ENCODE measurements at regions not wholly inside any gene's neighbourhood (a gene's known extent, or its start where the extent isn't known, plus 50 kb on each side); places are given as distances from the start of the nearest gene placed in this dataset.
A peak's percentile ranks its signal among the peaks of the same experiment; 100 is the strongest.

DNA sequence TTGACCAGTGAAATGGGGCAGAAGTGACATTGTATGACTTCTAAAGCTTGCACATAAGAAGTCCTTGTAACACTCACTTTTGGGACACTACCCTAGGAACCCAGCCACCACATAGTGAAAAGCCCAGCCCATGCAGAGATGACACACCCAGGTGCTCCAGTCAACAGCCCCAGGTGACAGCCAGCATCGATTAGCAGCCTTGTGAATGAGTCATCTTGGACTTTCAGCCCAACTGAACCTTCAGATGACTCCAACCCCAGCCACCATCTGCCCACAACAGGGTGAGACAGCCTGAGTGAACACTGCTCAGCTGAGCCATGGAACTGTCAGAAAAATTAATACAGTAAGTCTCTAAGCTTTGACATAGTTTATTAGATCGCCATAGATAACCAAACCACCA is 458.6 kb downstream of the ZSWIM6 start:
- DNase-seq (ENCODE audit: low read depth), result no peak

DNA sequence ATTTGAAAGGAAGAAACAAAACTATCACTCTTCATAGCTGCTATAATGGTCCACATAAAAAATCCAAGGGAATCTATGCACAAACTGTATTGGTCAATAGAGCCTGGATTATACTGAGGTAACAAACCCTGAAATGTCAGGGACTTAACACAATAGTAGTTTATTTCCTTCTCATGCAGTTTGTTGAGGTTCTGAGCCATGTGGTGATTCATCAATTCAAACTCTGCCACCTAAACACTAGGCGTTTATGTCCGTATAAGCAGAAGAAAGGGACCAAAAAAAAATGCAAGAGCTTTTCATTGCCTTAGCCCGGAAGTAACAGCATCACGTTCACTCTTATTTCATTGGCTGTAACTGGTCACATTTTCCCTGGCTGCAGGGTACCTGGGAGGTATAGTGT is 464.7 kb downstream of the ZSWIM6 start:
- no peak for DNase-seq (ENCODE audit: low read depth)

DNA sequence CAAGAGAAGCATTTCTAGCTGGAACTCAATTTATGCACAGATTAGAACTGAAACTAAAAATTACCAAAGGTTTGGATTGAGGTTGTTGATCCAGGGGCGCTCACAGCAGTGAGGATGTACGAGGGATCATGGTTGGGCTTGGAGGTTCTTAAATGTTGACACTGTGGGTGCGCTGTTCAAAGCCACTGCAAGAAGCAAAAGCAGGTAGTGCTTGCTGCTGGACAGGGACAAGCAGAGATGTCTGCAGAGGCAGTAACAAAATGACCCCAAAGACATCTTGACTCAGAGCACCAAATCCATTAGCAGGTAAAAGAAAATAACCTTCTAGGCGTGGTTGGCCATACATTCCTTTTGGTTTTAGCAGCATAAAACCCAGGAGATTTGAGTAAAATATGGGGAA is 468.4 kb downstream of the ZSWIM6 start:
- no peak for DNase-seq (ENCODE audit: low read depth)

DNA sequence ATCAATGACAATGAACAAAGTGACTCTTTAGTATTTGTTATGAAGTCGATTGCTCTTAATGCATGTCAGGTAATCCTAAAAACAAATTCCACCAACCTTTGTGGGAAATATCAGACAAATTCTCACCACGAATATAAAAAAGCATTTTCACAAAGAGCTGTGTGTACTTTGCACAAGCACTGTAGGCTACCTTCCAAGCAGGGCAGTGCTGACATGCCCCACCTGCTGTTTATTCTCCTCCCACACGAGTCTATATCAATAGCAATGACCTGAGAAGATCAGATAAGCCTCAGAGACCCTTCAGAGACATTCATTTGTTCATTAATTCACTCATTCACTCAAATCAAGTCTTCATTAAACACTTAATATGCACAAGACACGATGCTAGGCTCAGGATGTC is 469.1 kb downstream of the ZSWIM6 start:
- DNase-seq (ENCODE audit: low read depth), result no peak

DNA sequence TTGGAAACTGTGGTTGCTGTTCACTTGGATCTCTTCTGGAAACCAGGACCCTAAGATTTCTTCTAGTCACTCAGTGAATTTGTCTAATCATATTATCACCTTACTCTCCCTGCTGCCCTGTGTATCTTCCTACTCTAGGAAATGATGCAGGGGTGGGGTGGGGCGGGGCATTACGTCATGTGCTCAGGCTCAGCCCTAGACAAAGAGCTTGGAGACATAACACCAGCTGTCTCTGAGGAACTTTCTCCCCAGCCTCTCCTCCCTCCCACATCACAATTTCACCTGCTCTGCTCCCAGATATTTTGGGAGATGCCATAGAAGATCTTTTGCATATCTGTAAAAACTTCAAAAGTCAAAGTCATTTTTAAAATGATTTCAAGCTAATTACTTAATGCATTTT is 470.4 kb downstream of the ZSWIM6 start:
- DNase-seq (ENCODE audit: low read depth), result no peak

DNA sequence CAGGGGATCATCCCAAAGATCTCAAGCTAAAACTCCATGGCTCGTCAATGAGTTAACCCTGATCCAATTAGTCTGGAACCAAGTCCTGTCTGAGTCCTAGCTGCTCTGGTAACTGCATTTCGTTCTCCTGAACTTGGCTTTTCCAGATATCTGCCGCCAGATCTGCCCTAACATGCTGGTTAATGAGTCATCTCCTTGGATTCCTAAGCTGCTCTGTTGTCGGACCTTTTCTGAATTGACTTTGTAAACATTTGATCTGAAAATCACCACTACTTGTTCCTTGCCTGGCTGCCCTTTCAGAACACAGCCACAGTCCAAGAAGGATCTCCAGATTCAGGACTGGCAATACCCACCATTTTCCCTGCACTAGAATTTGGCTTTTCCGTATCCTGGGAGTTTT is 473.0 kb downstream of the ZSWIM6 start:
- peak; percentile 71 for DNase-seq (ENCODE audit: low read depth)

DNA sequence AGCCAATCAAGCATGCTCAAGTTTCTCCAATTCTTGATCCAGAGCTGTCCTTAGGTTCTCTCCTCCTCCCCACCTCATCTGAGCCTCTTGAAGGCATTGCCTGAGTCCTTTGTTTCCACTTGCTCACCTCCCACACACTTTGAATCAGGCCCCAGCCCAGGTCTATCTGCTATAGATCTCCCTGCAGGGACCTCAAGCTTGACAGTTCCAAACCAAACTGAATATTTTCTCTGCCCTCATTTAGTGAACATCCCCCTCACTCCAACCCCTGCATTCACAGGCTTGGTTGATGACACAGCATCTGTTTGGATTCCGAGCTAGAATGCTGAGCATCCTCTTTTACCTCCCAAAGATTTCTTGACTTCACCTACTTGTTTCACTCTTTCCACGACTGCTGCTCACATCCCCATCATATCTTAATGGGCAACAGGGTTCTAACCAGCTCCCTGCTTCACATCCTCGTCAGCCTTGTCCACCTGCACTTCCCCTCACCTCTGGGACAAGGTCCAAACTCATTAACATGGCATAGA is 474.5 kb downstream of the ZSWIM6 start:
- no peak for DNase-seq (ENCODE audit: low read depth)

DNA sequence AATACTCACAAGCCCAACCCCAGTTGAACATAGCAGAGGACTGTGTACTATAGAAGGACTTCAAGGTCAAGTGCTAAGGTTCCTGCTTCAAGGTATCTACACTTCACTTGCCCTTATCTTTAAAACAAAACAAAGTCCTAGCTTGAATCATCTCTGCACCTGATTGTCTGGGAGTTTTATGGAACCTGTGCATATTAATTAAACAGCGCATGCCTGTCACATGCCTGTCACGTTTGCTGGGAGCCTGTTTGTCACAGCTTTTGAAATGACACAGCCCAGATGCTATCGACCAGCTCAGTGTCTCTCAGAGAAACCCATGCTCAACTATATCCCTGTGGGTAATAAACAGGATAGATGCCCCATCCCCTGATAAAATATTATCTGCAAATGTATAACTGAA is 476.0 kb downstream of the ZSWIM6 start:
- DNase-seq (ENCODE audit: low read depth), result no peak

DNA sequence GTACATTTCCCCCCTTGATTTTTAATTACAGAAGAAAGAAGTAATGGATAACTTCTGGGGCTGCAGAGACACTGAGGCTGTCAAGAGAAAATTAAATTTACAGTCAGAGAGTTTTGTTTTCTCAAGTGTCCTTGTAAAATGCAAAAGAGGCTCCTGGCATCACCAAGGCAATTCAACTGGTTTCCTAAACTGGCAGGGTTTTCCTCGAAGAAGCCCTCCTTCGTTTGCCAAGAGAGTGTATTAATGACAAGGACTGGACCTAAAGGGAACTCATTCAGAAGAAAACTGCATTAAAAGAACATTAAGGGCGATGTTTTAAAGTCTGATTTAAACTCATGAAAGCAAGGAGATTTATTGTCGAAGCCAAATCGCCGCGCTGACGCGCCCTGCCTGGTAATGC is 476.9 kb downstream of the ZSWIM6 start:
- DNase-seq (ENCODE audit: low read depth), result no peak

DNA sequence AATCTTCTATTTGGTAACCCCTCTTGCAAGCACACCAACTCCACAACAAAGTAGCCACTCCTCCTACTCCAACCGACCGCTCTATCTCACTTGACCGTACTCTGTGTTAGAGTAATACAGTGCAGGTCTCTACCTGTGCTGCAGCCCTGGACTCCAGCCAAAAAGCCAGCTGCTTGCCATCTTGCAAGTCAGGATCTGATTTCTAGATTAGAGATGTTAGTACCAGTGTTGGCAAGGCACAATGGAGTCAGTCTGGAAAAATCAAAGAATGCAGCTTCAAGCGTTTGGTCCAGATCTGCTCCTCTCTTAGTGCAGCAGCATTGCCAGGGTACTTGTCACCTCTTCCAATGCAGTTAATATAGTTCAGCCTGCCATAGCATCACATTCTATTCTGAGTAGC is 477.6 kb downstream of the ZSWIM6 start:
- no peak for DNase-seq (ENCODE audit: low read depth)

DNA sequence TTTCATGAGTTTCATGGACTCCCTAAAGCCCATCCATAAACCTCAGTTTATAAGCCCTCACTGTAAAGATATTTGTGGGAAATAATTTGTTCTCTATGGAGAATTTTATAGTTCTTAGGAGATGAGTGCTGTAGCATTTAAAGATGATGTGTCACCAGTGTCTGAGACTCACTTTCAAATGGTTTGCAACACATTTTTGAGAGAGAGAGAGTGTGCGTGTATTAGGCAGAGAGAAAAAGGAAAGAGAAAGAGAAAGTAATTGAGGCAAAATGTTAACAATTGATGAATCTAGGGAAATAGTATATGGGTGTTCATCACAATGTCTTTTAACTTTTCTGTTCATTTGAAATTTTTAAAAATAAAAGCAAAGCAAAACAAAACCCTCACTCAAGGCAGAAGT is 479.0 kb downstream of the ZSWIM6 start:
- no peak for DNase-seq (ENCODE audit: low read depth)

DNA sequence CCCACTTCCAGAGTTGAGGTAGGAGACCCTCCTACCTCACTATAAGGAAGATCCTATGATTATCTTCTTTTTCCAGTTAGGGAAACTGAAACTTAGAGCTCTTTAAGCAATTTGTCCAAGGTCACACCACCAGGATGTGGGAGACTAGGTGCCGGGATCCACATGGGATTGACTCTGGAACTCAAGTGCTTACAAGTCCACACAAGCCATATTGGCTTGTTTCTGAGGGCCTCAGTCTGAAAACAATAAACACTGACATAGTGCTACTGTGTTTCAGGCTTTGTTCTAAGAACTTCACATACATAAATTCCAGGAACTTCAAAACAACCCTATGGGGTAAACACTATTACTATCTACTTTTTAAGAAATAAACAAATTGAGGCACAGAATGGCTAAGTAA is 481.3 kb downstream of the ZSWIM6 start:
- DNase-seq (ENCODE audit: low read depth), result no peak

DNA sequence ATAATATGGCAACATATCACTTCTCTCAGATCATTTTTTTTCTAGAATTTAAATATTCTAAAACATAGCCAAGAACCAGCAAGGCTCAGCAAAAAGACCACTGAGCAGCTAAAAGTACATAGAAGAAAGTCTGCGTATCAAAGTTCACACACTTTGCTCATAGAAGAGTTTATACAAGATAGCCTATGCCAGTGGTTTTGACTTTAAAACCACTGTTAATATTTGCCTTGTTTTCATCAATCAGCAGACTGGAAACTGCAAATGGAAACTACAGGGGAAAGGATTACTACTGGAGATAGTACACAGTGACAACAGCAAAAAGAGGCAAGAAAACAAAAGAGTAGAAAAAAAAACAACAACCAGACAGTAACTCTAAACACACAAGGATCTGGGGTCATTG is 483.3 kb downstream of the ZSWIM6 start:
- no peak for DNase-seq (ENCODE audit: low read depth)

DNA sequence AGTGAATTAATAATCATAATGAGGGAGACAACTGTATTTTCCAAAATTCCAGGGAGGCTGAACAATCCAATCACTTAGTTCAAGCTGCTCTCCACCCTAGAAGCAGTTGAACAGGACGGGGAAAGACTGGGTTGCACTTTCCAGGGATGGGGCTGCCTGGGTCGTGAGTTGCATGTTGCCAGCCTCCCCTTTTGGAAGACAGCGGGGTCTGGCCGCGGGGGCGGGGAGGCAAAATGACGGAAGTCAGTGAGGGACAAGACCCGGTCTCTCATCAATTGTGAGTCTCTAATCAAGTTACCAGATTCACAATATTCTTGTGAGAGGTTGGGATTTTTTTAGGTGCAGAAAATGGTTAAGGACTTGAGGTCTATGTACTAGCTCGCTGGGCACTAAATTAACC is 484.1 kb downstream of the ZSWIM6 start:
- no peak for DNase-seq (ENCODE audit: low read depth)

DNA sequence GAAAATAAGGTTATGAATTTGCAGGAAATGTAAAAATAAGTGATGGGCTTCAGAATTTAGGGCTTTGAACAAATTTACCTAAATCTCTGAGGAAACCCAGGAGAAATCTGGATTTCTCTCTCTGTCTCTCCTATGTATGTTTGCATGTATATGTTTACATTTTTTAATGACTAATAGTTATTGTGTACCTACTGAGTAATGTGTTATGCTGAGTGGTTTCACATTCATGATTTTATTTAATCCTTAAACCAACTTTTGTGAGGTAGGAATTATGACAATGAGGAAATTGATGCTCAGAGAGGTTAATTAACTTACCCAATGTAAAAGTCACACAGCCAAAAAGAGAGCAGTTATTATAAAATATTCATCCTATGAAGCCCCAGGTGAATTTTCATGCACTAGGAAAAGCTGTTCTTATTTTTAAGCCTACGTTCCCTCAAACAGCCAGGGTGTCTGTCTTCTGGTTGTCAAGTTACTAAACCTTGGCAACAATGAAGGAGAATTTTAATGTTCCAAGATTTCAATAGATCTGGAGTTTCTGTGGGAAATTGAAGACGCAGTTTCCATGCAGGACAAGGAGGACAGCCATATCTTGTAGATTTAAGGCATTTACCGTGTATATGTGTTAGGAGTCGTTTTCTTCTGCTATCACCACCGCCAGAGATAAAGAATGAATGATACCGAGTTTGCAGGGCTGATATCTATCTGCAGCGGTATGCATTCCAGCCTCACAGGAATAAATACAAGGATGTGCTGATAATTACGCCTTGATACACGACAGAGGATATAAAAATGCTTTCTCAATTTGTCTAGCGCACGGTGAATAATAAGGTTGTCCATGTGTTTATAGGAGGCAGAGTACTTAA is 484.8 kb downstream of the ZSWIM6 start:
- no peak for DNase-seq (ENCODE audit: low read depth)

DNA sequence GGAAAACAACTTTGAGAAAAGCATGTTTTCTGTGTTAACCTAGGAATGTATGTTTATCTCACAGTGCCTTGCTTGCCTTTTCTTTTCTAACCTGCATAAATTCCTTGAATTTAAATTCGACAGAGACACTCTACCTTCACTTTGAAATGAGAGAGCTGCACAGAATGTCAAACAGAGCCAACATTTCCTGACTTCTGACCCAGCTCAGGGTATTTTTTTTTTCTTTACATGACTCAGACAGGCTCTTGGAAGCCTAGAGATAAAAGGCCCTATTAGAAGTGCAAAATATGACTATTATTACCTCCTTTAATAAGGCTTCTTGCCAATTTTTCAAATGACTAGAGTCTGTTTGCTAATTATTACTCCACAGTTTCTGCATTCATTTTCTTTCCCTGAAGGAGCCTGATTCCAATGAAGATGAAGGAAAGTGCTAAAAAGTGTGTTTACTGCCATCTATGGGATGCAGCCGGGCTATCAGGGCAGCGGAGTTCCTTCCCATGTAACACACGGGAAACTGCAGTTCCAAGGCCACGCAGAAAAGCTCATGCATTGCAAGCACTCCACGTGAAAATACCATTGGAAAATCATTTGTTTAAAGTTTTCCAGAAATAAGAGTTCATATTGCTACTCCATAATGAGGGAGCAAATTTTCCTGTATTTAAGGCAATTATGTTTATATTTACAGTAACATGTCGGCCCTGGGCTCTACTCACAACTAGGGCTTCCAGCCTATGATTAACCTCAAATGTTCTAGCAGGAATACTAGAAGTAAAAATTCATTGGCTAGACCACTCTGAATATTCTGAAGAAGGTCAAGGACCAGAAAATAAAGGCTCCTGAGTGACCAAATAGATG is 485.6 kb downstream of the ZSWIM6 start:
- DNase-seq (ENCODE audit: low read depth), result peak; percentile 50

DNA sequence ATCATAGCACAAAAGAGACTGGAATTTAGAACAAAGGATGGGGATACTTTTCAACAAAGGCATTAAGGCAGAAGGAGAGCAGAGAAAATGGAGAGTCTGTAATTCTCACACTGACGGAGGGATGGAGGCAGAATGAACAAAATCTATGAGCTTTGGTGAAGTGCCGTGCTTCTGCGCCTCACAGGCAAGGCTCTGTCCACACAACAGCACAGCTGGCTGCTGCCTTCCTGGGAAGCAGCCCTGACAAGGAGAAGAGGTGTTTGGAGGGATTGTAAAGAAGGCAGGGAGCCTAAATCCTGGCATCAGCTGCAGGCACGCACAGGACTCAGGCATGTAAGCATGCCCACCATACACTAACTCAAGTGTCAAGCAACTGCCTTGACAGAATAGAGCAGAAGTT is 485.2 kb upstream of the KIF2A start:
- no peak for DNase-seq (ENCODE audit: low read depth)

DNA sequence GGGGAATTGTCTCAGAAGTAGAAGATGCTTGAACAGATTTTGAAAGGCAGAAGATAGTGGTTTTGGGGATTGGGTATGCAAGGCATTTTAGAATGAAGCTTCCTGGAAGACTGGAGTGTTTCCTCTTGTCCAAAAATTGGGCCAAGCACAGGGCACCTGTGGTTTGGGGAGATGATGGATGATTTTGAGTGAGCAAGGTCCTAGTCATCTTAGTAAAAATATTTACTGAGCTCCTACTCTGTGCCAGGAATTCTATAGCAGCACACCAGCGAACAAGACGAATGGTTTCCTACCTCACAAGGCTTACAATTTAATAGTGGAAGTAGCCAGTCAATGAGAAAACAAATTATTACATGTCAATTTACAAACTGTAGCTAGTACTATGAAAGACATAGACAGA is 484.4 kb upstream of the KIF2A start:
- DNase-seq (ENCODE audit: low read depth), result no peak

DNA sequence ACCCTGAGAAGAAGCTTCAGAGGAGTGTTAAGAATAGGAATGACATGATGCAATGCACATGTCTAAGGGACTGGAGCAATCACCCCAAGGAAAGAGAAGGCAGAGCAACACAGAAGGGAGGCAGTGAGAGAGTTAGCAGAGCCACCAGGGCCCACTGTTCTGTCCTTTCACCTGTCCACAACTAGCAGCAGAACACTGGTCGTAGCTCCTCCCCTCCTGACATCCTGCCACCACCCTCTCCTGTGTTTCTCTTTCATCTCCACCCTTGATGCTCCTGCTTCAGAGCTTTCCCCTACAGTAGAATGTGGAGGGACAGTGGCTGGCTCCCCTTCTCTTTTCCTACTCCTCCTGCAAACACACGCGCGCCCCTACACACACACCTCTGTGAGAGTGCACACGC is 483.4 kb upstream of the KIF2A start:
- no peak for DNase-seq (ENCODE audit: low read depth)

DNA sequence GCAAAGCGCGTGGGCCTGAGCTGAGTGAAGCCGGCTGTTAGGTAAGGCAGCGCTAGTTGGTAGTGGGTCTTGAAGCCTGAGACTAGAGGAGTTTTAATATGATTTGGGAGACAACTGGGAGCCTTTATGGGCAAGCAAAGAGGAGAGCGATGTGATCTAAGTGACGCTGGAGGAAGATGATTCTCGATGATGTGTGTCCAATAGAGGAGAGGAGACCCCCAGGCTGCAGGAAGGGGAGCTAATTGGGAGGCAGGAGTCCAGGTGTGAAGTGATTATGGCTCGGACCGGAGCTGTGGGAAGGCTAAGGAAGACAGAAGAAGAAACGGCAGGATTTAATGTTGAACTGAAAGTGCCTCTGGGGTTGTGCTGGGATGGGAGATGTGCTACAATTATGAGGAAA is 482.9 kb upstream of the KIF2A start:
- no peak for DNase-seq (ENCODE audit: low read depth)

DNA sequence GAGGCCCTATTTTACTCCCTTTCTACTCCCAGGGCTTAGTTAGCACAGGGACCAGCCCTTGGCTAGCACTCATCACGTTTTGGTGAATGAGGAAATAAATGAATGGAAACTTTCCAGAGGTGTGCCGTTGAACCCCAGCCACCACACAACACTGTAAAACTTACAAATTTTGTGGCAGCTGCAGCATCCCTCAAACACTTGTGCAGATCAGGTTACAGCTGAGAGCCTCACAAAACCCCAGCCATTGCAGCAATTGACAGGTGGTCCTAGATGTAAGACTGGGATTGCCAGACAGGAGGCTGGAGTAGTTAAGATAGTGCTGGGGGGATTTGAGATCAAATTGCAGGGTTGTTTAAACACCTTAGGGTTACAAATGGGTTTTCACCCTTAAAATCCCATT is 482.2 kb upstream of the KIF2A start:
- DNase-seq (ENCODE audit: low read depth), result no peak

DNA sequence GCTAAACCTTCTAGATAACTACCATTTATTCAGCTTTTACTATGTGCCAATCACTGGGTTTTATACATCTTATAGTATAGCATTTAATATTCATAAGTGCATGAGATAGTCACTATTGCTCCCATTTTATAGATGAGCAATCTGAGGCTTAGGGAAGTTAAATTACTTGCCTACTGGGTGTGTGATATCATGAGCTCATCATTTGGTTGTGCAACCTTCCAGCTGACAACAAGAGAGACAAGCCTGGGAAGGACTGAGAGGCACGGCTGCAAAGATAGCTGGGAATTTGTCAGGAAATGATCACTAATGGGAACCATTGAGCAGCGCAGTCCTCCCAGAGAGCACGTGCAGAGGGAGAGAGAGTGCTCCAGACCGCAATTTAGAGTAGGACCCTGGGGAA is 481.6 kb upstream of the KIF2A start:
- DNase-seq (ENCODE audit: low read depth), result peak; percentile 12

DNA sequence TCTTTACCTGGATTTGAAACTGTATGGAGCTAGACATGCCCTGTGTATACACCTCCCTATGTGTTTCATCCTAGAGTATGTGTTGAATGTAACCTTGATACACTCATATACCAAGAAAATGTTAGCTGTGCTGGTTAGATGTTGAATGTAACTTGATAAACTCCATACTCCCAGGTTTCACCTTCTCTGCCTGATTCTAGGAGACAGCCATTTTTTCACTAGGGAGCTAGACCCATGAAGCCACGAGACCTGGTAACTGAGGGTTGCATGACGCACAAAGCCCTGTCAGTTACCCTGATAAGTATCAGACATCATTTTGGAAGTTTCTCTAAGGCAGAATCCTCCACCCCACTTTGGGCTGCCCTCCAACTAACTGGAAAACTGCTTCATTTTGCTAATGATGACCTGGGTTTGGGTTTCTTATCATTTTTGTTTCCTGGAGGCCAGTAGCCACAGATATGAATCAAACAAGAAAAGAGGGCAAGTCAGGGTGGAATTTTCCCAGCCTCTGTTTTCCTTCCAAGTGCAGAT is 478.5 kb upstream of the KIF2A start:
- DNase-seq (ENCODE audit: low read depth), result peak; percentile 48

All from amniotic epithelial cell (primary cell).